ENCODE measurements at regions not wholly inside any gene's neighbourhood (a gene's known extent, or its start where the extent isn't known, plus 50 kb on each side); places are given as distances from the start of the nearest gene placed in this dataset.

GRCh38 chr19:28840891-28841290 lies 372.1 kb downstream of the UQCRFS1 start:
- TF ChIP-seq, protein P1, sequence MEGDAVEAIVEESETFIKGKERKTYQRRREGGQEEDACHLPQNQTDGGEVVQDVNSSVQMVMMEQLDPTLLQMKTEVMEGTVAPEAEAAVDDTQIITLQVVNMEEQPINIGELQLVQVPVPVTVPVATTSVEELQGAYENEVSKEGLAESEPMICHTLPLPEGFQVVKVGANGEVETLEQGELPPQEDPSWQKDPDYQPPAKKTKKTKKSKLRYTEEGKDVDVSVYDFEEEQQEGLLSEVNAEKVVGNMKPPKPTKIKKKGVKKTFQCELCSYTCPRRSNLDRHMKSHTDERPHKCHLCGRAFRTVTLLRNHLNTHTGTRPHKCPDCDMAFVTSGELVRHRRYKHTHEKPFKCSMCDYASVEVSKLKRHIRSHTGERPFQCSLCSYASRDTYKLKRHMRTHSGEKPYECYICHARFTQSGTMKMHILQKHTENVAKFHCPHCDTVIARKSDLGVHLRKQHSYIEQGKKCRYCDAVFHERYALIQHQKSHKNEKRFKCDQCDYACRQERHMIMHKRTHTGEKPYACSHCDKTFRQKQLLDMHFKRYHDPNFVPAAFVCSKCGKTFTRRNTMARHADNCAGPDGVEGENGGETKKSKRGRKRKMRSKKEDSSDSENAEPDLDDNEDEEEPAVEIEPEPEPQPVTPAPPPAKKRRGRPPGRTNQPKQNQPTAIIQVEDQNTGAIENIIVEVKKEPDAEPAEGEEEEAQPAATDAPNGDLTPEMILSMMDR (IDR thresholded peaks at IDR 0.05) = no peak
- TF ChIP-seq, protein P2, sequence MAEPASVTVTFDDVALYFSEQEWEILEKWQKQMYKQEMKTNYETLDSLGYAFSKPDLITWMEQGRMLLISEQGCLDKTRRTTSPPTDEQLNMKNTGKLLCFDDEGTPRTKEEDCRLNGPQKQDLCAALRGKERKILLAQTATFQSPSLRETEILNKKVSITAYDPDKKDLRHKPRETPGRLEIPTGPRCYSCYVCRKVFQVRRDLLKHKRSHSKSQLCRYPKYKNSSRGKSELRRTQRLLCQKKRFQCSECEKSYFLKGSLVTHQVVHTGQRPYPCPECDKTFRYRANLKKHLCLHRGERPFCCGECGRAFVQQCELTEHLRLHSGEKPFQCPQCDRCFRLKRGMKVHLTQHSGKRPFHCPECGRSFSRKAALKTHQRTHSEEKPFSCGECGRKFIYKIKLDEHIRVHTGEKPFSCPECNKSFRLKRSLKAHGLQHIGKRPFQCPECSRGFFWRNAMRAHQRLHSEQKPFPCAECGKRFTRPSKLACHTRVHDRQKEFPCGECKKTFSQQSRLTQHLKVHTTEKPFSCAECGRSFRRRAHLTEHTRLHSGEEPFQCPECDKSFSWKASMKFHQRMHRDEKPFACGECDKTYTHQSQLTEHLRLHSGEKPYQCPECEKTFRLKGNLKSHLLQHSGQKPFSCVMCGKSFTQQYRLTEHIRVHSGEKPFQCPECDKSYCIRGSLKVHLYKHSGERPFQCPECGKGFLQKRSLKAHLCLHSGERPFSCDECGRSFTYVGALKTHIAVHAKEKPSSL (CRISPR knock-in tag; conservative IDR thresholded peaks at IDR 0.05) = no peak
- no peak for TF ChIP-seq JUN (CRISPR knock-in tag; IDR thresholded peaks at IDR 0.05)
- TF ChIP-seq, protein P3, sequence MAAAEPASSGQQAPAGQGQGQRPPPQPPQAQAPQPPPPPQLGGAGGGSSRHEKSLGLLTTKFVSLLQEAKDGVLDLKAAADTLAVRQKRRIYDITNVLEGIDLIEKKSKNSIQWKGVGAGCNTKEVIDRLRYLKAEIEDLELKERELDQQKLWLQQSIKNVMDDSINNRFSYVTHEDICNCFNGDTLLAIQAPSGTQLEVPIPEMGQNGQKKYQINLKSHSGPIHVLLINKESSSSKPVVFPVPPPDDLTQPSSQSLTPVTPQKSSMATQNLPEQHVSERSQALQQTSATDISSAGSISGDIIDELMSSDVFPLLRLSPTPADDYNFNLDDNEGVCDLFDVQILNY (CRISPR knock-in tag; IDR thresholded peaks at IDR 0.05) = no peak
- TF ChIP-seq NR3C1 (CRISPR knock-in tag; conservative IDR thresholded peaks at IDR 0.05; ENCODE audit: low read depth) = no peak

All from WTC11 (cell line).